Osteoblast (primary cell): ENCODE measurements at regions not wholly inside any gene's neighbourhood (a gene's known extent, or its start where the extent isn't known, plus 50 kb on each side); places are given as distances from the start of the nearest gene placed in this dataset.

Source experiments
- DNase-seq: peaks from one replicate; pipeline ENCODE4 v3.0.0; 2011; ENCODE audit warnings: low spot score, mixed read lengths; ENCODE audit not compliant: insufficient read length; ENCODE audit errors: missing footprints
- H2AFZ ChIP-seq: 2 replicates; pipeline ENCODE4 v1.6.0; 2011; ENCODE audit warnings: mild to moderate bottlenecking, low read length
- H3K27ac ChIP-seq: 2 replicates; pipeline ENCODE4 v1.5.1; 2011; ENCODE audit warnings: mild to moderate bottlenecking, low read depth, low read length, moderate library complexity
- H3K27me3 ChIP-seq: 2 replicates; pipeline ENCODE4 v1.6.0; 2012; ENCODE audit warnings: mild to moderate bottlenecking, control low read depth, inconsistent platforms, low read length, moderate library complexity; ENCODE audit not compliant: insufficient read depth
- H3K36me3 ChIP-seq: 2 replicates; pipeline ENCODE4 v1.5.1; 2011; ENCODE audit warnings: mild to moderate bottlenecking, low read length, control low read depth, moderate library complexity; ENCODE audit not compliant: insufficient read depth
- H3K4me1 ChIP-seq: 2 replicates; pipeline ENCODE4 v1.5.1; 2011; ENCODE audit warnings: mild to moderate bottlenecking, low read length, control low read depth, moderate library complexity; ENCODE audit not compliant: insufficient read depth
- H3K4me2 ChIP-seq: 2 replicates; pipeline ENCODE4 v1.6.0; 2011; ENCODE audit warnings: mild to moderate bottlenecking, low read length; ENCODE audit not compliant: insufficient read depth
- H3K4me3 ChIP-seq: fragments of 200-600 bp; sonication (generic); 3 replicates; pipeline ENCODE4 v1.5.1; 2012; ENCODE audit warnings: mild to moderate bottlenecking, low read length, inconsistent platforms; ENCODE audit not compliant: insufficient read depth
- H3K79me2 ChIP-seq: 2 replicates; pipeline ENCODE4 v1.6.0; 2012; ENCODE audit warnings: mild to moderate bottlenecking, low read length, control low read depth, inconsistent platforms; ENCODE audit not compliant: insufficient read depth
- H3K9me3 ChIP-seq: 2 replicates; pipeline ENCODE4 v1.5.1; 2011; ENCODE audit warnings: low read depth, low read length, control low read depth
- H4K20me1 ChIP-seq: 2 replicates; pipeline ENCODE4 v1.6.0; 2012; ENCODE audit warnings: mild to moderate bottlenecking, low read length, control low read depth; ENCODE audit not compliant: insufficient read depth
- TF ChIP-seq, protein P1 (sequence below): IDR thresholded peaks from 2 replicates; pipeline ENCODE4 v1.5.1; 2011; ENCODE audit warnings: mild to moderate bottlenecking, low read depth, low read length, moderate library complexity; ENCODE audit errors: extremely low read depth

DNA sequence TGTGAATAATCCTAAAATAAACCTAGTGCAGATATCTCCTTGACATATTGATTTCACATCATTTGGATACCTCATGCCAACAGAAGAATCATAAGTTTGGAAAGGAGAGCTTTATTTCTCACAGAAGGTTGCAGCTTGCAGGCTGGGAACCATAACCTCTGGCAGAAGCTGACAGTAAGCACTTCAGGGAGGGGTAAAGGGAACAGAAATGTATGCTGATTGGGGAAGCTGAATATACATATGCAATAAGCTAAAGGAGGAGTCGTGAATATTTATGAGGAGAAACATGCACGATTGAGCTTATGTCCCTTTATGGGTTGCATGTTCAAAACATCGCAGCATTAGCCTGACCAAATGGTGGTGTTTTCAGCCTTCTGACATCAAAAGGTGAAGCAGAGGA lies 814.5 kb downstream of the TBC1D22A start:
- H3K79me2 ChIP-seq, result no peaks in the 10 kb centered on the region
- no peaks in the 10 kb centered on the region for H4K20me1 ChIP-seq
- no peaks in the 10 kb centered on the region for H3K36me3 ChIP-seq
- no peak overlapping the region for H3K4me2 ChIP-seq
- DNase-seq, result no peak
- H3K4me1 ChIP-seq, result no peaks in the 10 kb centered on the region
- no peak overlapping the region for H2AFZ ChIP-seq
- H3K4me3 ChIP-seq, result no peak overlapping the region
- H3K27ac ChIP-seq, result no peak overlapping the region
- H3K27me3 ChIP-seq, result no peaks in the 10 kb centered on the region
- no peaks in the 10 kb centered on the region for H3K9me3 ChIP-seq
- TF ChIP-seq, protein P1, sequence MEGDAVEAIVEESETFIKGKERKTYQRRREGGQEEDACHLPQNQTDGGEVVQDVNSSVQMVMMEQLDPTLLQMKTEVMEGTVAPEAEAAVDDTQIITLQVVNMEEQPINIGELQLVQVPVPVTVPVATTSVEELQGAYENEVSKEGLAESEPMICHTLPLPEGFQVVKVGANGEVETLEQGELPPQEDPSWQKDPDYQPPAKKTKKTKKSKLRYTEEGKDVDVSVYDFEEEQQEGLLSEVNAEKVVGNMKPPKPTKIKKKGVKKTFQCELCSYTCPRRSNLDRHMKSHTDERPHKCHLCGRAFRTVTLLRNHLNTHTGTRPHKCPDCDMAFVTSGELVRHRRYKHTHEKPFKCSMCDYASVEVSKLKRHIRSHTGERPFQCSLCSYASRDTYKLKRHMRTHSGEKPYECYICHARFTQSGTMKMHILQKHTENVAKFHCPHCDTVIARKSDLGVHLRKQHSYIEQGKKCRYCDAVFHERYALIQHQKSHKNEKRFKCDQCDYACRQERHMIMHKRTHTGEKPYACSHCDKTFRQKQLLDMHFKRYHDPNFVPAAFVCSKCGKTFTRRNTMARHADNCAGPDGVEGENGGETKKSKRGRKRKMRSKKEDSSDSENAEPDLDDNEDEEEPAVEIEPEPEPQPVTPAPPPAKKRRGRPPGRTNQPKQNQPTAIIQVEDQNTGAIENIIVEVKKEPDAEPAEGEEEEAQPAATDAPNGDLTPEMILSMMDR, result no peak

DNA sequence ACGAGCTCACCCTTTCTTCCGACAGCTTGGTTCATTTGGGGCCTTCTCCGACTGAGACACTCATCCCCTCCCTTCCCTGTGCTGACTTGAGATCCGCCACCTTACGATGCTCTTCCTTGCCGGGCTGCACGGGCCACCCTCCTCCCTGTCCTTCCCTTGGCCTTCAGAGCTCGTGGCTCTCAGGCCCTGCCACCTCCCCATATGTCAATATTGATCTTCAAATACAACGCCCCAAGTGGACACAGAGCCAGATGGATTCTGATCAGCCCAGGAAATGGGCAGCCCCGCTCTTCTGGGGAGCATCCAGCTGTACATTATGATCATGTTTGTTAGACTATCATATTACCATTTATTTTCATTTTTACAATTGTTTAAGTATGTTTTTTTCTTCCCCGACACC lies 812.8 kb downstream of the TBC1D22A start:
- Histone ChIP-seq H2AFZ (no peak overlapping the region), H3K36me3 (no peaks in the 10 kb centered on the region), H3K27me3 (no peaks in the 10 kb centered on the region), H4K20me1 (no peaks in the 10 kb centered on the region), H3K27ac (no peak overlapping the region), H3K4me2 (no peak overlapping the region), H3K4me3 (no peak overlapping the region), H3K4me1 (no peaks in the 10 kb centered on the region), H3K9me3 (peaks cover 4% of the 10 kb centered on the region), H3K79me2 (no peaks in the 10 kb centered on the region)
- DNase-seq, result no peak
- TF ChIP-seq, protein P1, result no peak

DNA sequence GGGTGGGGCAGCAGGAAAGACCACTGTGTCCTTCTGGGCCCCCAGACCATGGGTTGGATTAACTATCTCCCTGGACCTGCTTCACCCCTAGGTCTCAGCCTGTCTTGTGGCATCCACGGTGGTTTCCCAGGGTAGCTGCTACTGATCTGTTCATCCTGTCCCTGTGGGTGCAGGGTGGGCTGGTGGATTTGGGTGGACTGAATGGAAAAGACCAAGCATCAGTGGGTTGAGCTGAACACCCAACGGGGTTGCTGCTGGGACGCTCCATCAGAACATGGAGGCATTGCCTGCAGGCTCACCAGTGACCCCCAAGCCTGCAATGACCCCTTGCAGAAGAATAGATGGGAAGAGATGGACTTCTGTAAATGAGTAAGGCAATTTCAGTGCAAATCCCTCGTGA lies 812.1 kb downstream of the TBC1D22A start:
- H3K27me3 ChIP-seq, result no peaks in the 10 kb centered on the region
- H2AFZ ChIP-seq, result no peak overlapping the region
- TF ChIP-seq, protein P1, result no peak
- no peaks in the 10 kb centered on the region for H3K36me3 ChIP-seq
- no peaks in the 10 kb centered on the region for H3K79me2 ChIP-seq
- H3K27ac ChIP-seq, result no peak overlapping the region
- peaks cover 4% of the 10 kb centered on the region for H3K9me3 ChIP-seq
- H3K4me2 ChIP-seq, result no peak overlapping the region
- DNase-seq, result no peak
- no peak overlapping the region for H3K4me3 ChIP-seq
- H4K20me1 ChIP-seq, result no peaks in the 10 kb centered on the region
- no peaks in the 10 kb centered on the region for H3K4me1 ChIP-seq

DNA sequence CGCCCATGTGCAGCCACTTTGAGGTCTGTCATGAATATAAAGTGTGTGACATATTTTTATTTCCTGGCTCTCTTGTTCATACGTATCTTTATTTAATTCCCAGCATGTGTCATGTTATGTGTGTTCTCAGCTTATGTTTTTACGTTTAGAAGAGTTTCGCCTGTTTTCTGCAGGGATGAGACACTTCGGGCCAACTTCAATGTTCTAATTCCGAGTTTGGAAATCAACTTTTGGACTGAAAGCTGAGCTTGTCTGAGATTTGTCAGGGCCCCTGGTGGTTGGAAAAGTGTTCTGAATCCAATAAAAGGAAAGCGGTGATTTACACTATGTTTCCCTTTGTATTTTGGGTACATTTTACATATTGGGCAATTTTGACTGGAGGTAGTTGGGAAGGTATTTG lies 810.7 kb downstream of the TBC1D22A start:
- no peak for DNase-seq
- H3K36me3 ChIP-seq, result no peaks in the 10 kb centered on the region
- H3K4me3 ChIP-seq, result no peak overlapping the region
- no peak overlapping the region for H3K4me2 ChIP-seq
- TF ChIP-seq, protein P1, result no peak
- no peak overlapping the region for H2AFZ ChIP-seq
- H3K9me3 ChIP-seq, result peaks cover 4% of the 10 kb centered on the region
- H3K27ac ChIP-seq, result no peak overlapping the region
- H3K27me3 ChIP-seq, result no peaks in the 10 kb centered on the region
- H3K79me2 ChIP-seq, result no peaks in the 10 kb centered on the region
- H4K20me1 ChIP-seq, result no peaks in the 10 kb centered on the region
- no peaks in the 10 kb centered on the region for H3K4me1 ChIP-seq
